Activated T-cell treated with anti-CD3 and anti-CD28 coated beads, Interleukin-2, amount 50 U/mL, for 24 hours (primary cell): ENCODE measurements at regions not wholly inside any gene's neighbourhood (a gene's known extent, or its start where the extent isn't known, plus 50 kb on each side); places are given as distances from the start of the nearest gene placed in this dataset.

Experiments used
- DNase-seq: peaks from one replicate; pipeline ENCODE4 v3.0.0-alpha.2; 2020
- H3K27ac Mint-ChIP-seq: 2 replicates; pipeline ENCODE4 v1.8.0; 2020; ENCODE audit warnings: mild to moderate bottlenecking, mixed read lengths
- H3K27me3 Mint-ChIP-seq: 2 replicates; pipeline ENCODE4 v1.8.0; 2020; ENCODE audit warnings: mixed read lengths
- H3K36me3 Mint-ChIP-seq: 2 replicates; pipeline ENCODE4 v1.8.0; 2020; ENCODE audit warnings: low read depth, mixed read lengths
- H3K4me1 Mint-ChIP-seq: 2 replicates; pipeline ENCODE4 v1.8.0; 2020; ENCODE audit warnings: low read depth, mixed read lengths
- H3K4me3 Mint-ChIP-seq: 2 replicates; pipeline ENCODE4 v1.8.0; 2020; ENCODE audit warnings: mild to moderate bottlenecking, moderate library complexity, mixed read lengths
- H3K9me3 Mint-ChIP-seq: 2 replicates; pipeline ENCODE4 v1.8.0; 2020; ENCODE audit warnings: mixed read lengths

DNA sequence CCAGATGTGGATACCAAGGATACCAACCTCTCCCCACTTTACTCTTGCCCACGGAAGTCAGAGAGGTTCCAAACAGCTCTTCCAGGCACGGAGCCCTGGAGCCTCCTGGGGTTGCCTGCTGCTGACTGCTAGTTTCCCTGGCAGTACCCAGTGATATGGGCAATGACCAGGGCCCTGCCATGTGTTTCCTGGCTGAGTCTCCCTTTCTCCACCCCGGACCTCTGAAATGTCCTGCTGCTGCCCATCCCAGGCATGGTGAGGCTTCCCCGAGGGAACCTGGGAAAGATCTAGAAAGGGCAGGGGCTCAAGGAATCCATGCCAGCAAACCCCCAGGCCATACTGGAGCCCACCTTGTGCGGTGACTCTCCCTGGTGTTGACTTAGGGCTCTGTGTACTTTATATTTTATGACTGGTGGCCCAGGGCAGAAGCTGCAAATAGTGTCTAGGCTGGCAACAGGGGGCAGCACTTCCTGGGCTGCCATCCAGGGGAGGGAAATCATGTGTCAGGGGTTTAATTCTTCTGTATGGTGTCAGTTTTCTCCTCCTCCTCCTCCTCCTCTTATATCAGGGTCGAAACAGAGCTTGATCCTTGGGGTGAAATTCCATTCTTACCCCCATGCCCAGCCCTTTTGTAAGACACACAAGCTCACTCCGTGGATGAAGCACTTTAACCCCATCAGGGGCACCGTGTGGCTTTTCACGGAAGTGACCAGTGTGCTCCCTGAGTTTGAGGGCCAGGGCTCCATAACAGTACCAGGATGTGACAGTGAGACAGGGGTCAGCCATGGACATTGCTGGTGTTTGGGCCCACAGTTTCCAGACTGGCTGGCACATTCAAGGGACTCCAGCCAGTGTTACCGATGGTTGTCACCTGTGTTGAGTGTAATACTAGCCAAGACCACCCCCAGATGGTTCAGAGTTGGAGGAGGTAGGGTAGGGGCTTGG lies 62.4 kb upstream of the GDF10 start:
- no peaks in the 10 kb centered on the region for H3K9me3 Mint-ChIP-seq
- DNase-seq: no peak
- no peak overlapping the region for H3K27ac Mint-ChIP-seq
- H3K4me3 Mint-ChIP-seq: no peak overlapping the region
- no peaks in the 10 kb centered on the region for H3K36me3 Mint-ChIP-seq
- H3K4me1 Mint-ChIP-seq: peaks cover 7% of the 10 kb centered on the region
- H3K27me3 Mint-ChIP-seq: no peaks in the 10 kb centered on the region

DNA sequence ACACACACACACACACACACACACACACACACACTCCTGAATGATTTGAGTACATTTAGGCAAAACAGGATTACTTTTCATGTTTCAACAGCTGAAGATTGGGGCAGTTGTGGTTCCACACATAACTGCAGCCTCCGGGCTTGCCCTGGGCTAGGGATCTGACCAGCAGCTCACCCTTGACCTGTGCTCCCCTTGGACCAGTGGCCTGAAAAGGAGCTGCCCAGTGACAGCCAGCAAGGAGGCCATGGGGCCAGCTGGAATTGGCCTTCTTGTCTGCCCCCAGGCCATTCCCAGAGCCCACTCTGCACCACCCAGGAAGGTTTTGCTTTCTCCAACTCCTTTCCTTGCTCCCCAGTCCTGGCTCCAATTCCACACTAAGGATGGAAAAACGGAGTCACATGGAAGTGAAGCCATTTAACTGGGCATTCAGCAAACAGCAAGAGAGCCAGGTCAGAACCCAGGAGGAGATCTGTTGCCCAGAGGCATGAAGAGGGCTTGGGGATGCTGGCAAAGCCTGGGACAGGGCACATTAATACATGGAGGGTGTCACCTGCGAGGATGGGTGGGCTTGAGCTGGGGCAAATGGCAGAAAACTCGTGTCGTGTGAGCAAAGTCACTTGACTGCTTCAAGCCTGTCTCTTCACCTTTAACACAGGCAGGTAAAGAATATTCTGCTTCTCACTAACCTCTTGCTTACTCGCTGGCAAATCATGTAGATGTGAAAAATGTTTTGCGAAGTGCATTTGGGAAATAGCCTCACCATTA lies 61.5 kb upstream of the GDF10 start:
- Mint-ChIP-seq H3K36me3 (no peaks in the 10 kb centered on the region), H3K27me3 (no peaks in the 10 kb centered on the region), H3K4me3 (no peak overlapping the region), H3K4me1 (peaks cover 11% of the 10 kb centered on the region), H3K27ac (no peak overlapping the region), H3K9me3 (no peaks in the 10 kb centered on the region)
- DNase-seq: no peak

DNA sequence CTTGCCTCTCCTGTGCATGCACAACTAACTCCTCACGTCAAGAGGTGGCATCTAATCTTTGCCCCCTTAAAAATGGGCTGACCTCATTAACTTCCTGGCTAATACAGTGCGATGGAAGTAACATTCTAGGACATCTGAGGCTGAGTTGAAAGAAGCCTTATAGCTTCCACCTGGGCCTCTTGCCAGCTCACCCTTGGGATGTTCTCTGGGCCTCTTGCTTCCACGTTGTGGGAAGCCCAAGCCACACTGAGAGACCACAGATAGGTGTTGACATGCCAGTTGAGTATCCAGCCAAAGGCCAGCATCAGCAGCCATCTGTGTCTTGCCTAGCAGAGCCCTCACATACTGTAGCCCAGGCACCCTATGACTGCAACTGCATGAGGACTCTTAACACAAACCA lies 60.8 kb upstream of the GDF10 start:
- Mint-ChIP-seq H3K9me3 (no peaks in the 10 kb centered on the region), H3K27me3 (no peaks in the 10 kb centered on the region), H3K4me1 (peaks cover 11% of the 10 kb centered on the region), H3K4me3 (no peak overlapping the region), H3K27ac (no peak overlapping the region), H3K36me3 (no peaks in the 10 kb centered on the region)
- no peak for DNase-seq

DNA sequence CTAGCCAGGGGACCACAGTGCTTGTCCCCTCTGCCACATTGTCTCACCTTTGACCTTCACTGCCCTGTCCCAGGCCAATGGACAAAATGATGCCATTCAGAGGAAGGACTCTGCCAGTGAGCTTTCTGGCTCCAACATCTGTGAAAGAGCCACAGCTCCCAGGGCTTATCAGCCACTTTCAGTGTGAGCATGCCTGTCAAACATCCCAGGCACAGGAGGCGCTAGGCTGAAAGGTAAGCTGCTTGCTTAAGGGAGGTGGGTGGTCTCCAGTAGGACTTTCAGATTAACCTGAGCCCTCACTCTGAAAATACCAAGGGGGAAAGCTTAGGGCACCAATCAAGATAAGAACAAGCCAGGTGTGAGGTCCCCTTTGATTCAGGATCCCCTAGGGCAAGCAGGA lies 59.8 kb upstream of the GDF10 start:
- no peaks in the 10 kb centered on the region for H3K9me3 Mint-ChIP-seq
- H3K4me3 Mint-ChIP-seq: no peak overlapping the region
- H3K36me3 Mint-ChIP-seq: no peaks in the 10 kb centered on the region
- H3K27ac Mint-ChIP-seq: no peak overlapping the region
- peaks cover 11% of the 10 kb centered on the region for H3K4me1 Mint-ChIP-seq
- no peaks in the 10 kb centered on the region for H3K27me3 Mint-ChIP-seq
- no peak for DNase-seq

DNA sequence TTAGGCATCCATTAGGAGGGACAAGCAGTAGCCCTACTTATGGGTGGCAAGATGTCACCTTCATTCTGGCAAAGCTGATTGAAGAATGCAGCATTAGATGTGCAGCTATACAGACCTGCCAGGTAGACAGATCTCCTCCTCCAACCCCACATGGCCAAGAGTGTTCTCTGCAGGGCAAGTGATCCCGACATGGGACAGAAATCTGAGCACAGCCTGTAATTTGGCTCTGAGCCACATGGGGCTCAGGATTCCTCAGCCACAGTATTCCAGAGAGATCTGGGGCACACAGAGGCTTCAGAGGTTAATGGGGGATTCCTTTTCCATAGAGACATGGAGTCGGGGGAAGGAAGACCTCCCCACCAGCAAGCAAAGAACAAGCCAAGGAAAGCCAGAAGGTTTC lies 58.7 kb upstream of the GDF10 start:
- H3K27me3 Mint-ChIP-seq: no peaks in the 10 kb centered on the region

DNA sequence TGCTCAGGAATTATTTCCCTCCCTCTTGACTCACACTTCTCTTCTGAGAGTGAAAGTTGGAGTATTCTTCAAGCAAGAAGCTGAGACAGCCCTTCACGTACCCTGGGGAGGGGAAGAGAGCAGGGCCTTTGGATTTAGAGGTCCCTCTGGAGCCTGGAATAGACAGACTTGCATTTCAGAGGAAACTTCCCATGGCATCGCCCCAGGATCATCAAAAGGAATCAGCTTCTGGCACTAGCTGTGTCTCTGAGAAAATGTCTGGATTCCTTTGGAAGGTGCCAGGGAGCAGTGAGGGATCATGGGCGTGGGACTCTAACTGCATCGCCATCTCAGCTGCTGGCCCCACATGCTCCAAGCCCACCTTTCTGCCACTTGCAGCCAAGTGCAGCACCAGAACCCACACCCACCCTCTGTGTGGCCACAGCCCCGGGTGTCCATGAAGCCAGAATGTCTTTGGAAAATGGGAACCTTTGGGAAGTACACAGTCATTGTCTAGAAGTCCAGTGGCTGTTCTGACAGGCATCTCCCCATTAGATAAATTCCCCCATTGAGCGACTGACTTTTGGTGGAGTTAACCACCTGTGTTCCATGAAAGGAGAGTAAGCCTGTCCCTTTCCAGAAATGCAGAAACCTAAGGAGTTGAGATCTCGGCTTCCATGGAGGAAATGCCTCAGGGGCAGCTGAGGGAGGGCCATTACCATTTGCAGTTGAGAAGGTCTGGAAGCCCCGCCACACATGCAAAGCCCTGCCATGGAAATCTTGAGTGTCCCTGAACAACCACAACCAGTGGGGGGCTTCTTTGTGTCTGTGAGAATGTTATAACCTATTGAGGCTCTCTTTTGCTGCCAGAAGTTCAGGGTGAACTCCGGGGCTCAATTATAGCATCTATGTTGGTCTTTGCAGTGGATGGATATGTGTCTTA lies 57.8 kb upstream of the GDF10 start:
- H3K9me3 Mint-ChIP-seq: no peaks in the 10 kb centered on the region
- no peaks in the 10 kb centered on the region for H3K27me3 Mint-ChIP-seq
- no peak overlapping the region for H3K4me3 Mint-ChIP-seq
- no peaks in the 10 kb centered on the region for H3K36me3 Mint-ChIP-seq
- H3K4me1 Mint-ChIP-seq: peaks cover 11% of the 10 kb centered on the region
- DNase-seq: no peak
- no peak overlapping the region for H3K27ac Mint-ChIP-seq

More for the DNA sequence above, 58.7 kb upstream of the GDF10 start:
- H3K9me3 Mint-ChIP-seq: no peaks in the 10 kb centered on the region
- no peak overlapping the region for H3K27ac Mint-ChIP-seq
- DNase-seq: no peak
- peaks cover 11% of the 10 kb centered on the region for H3K4me1 Mint-ChIP-seq
- H3K36me3 Mint-ChIP-seq: no peaks in the 10 kb centered on the region
- H3K4me3 Mint-ChIP-seq: no peak overlapping the region

DNA sequence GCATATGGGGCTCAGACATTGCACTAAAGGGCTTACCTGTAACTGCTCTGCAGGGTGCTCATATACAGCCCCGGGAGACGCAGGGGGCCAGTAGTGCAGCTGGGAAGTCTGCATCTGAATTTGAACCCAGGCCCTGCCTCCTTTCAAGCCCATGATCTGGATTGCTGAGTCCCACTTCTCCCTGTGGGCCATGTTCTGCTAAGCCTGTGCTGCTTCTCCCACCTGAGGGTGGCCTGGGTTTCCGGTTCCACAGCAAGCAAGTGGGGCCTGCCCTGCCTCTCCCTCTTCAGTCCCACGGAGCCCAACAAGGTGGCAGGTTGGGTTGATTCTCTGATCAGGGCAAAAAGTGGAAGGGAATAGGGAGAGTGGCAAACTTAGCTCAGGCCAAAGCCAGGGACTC lies 56.6 kb upstream of the GDF10 start:
- peaks cover 11% of the 10 kb centered on the region for H3K4me1 Mint-ChIP-seq
- DNase-seq: no peak
- no peaks in the 10 kb centered on the region for H3K36me3 Mint-ChIP-seq
- no peak overlapping the region for H3K27ac Mint-ChIP-seq
- no peaks in the 10 kb centered on the region for H3K27me3 Mint-ChIP-seq
- H3K9me3 Mint-ChIP-seq: no peaks in the 10 kb centered on the region
- H3K4me3 Mint-ChIP-seq: no peak overlapping the region

DNA sequence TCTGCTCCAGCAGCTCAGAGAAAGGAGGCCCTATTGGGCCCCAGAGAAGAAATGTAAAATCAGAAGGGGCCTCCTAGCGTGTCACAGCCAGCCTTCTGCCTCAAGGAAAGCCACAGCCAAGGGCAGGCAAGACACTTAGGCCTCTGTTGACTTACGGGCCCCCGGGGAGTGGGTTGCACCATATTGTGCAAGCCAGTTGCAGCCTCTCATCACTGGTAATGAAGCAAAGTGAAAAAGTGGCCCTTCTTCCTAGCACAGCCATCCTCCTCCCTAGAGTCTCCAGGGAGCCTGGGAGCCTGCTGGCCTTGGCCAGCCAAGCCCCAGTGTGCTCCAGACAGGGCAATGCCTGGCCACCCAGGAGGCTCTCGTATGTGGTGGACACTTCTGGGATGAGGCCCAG lies 56.2 kb upstream of the GDF10 start:
- no peak for DNase-seq
- no peaks in the 10 kb centered on the region for H3K36me3 Mint-ChIP-seq
- peaks cover 11% of the 10 kb centered on the region for H3K4me1 Mint-ChIP-seq
- H3K4me3 Mint-ChIP-seq: no peak overlapping the region
- no peaks in the 10 kb centered on the region for H3K9me3 Mint-ChIP-seq
- H3K27ac Mint-ChIP-seq: no peak overlapping the region
- H3K27me3 Mint-ChIP-seq: no peaks in the 10 kb centered on the region

DNA sequence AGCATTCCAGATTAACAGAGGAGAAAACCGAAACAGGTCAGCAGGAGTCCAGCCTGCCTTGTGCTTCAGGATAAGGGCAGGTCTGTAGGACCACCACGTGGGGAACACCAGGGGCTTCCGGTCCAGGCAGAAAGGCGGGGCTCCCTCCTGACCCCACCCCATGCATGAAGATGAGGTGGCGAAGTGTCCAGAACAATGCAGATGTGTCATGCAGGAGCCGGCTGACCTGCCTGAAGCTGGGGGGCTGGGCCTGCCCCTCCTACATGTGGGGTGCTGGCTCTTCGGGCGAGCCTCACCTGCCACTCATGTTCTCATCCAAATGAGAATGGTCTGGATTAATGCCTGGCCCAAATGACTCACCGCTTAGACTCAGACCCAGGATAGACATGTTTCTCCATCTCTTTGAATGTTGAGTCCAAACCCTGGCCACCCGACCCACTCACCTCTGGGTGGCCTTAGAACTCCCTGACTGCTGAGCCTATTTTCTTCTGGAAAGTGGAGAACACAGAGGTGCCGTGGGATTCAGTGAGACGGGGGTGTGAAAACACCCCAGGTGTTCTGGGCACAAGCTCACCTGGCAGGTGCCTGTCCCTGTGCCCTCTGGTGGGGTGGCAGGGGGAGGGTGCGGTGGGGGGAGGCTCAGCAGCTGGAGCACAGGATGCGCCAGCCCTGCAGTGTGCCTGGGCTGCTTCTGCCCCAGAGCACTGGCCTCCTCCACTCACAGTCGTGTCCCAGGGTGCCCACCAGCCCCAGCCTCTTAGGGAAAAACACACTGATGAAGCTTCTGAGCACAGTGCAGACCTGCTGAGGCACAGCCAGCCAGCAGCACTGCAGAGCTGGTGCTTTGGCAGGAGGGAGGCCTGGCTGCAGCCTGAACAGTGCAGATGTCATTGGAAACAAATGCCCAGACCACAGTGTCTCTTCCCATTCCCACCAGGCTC lies 55.2 kb upstream of the GDF10 start:
- Mint-ChIP-seq H3K9me3 (no peaks in the 10 kb centered on the region), H3K4me1 (peaks cover 6% of the 10 kb centered on the region), H3K36me3 (no peaks in the 10 kb centered on the region), H3K27ac (no peak overlapping the region), H3K27me3 (no peaks in the 10 kb centered on the region), H3K4me3 (no peak overlapping the region)
- DNase-seq: no peak

DNA sequence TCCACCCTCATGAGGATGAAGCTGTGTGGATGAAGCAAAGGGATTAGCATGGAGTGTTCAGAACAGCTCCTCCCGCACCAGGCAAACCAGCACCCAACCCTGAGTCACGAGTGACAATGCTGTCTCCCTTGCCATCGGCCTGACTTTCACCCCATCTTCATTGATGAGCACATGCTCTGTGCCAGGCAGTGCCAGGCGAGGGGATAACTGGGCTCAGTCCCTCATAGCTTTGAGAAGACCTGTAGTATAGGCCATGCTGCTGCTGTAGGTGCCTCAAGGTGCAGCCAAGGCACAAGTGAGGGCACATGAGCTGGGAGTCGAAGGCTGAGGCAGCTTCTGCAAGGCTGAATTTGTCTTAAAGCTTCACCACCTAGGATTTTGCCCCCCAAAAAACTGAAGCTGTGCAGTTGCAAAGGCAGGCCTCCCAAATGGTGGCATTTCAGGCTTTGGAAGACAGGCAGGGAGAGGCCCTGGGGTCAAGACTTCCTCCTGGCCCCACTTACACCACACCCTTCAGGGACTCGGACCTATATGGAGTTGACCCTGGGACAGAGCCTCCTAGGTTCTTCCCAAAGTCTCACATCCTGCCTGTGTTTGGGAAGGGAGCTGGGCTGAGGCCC lies 54.2 kb upstream of the GDF10 start:
- Mint-ChIP-seq H3K4me3 (no peak overlapping the region), H3K36me3 (no peaks in the 10 kb centered on the region), H3K4me1 (peaks cover 5% of the 10 kb centered on the region), H3K9me3 (no peaks in the 10 kb centered on the region), H3K27ac (no peak overlapping the region), H3K27me3 (no peaks in the 10 kb centered on the region)
- no peak for DNase-seq

DNA sequence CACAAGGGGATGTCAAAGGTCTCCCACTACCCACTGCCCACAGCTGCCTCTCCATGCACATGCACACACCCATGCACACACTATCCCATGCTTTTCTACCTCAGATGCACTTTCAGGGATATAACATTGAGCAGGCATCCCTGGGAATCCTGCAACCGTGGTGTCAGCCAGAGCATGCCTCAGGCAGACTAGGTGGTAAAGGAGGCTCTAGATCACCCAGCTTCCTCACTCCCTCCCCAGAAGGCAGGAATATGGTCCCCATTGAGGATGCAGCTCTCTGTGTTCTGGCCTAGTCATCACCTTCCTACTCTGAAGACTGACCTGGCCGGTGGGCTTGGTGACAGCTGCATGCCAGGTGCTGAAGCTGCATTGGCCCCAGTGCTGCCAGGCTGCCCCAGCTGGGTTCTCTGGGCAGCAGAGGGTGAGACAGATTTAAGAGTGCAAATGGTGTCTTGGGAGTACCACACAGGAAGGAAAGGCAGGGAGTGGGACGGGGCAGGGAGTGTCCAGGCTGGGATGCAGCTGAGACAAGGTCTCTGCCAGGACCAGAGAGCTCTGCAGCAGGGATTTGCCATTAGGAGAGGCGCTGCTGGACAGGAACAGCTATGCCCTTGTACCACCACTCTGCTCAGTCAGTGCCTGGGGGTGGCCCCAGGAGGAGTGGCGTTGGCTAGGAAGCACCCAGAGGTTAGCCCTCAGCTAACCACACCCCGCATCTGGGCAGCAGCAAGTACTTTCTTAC lies 53.4 kb upstream of the GDF10 start:
- no peak overlapping the region for H3K4me3 Mint-ChIP-seq
- H3K27ac Mint-ChIP-seq: no peak overlapping the region
- H3K36me3 Mint-ChIP-seq: no peaks in the 10 kb centered on the region
- no peaks in the 10 kb centered on the region for H3K9me3 Mint-ChIP-seq
- DNase-seq: no peak
- H3K27me3 Mint-ChIP-seq: no peaks in the 10 kb centered on the region
- peaks cover 5% of the 10 kb centered on the region for H3K4me1 Mint-ChIP-seq

DNA sequence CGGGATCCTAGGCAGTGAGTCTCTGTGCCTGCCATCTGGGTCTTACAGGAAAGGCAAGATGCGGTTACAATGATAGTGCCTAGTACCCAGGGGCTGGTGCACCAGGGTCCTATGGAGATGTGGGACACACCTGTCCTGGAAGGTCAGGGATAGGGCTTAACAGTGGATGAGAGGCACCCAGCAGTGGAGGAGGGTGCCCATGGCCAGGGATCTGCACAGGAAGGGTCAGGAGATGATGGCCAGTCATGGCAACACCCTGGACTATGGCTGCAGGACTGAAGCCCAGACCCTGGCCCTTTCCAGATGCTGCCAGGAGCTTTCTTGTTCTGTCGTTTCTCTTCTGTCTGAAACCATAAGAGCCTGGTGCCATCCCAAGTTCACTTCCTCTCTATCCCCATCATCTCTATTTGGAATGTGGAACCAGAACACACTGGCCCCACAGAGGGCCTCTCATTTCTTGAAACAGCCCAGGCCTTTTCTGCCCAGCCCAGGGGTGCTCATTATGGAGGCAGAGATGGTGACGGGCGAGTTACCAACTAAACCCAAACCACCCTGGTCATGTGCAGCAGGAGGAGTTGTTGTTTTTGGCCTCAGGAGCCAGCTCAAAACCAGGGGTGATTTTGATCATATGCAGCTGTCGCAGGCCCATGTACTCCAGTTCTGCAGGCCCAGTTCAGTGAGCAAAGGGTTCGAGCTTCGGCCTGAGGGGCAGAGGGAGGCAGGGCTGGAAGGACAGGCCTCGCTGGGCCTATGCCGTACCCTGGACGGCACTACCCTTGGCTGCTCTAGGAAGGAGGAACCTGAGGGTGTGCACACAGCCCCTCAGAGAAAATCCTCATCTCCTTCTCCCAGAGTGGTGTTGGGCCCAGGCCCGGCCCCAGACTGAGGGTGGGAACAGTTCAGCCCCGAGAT lies 52.6 kb upstream of the GDF10 start:
- no peak for DNase-seq
- H3K27me3 Mint-ChIP-seq: no peaks in the 10 kb centered on the region
- no peaks in the 10 kb centered on the region for H3K9me3 Mint-ChIP-seq
- peaks cover 4% of the 10 kb centered on the region for H3K4me1 Mint-ChIP-seq
- no peaks in the 10 kb centered on the region for H3K36me3 Mint-ChIP-seq
- H3K27ac Mint-ChIP-seq: no peak overlapping the region
- H3K4me3 Mint-ChIP-seq: no peak overlapping the region
